Tibial artery (tissue), 4 donors: ENCODE measurements at regions not wholly inside any gene's neighbourhood (a gene's known extent, or its start where the extent isn't known, plus 50 kb on each side); places are given as distances from the start of the nearest gene placed in this dataset.

Experiments used
- DNase-seq, 2 donors: peaks; one replicate each; pipeline ENCODE4 v3.0.0-alpha.2; 2019
- H3K27ac ChIP-seq, 2 donors: fragments of 200-600 bp; sonication (generic) in 1 of 2; 1 replicate in 1 of 2; 2 replicates in 1 of 2; pipeline ENCODE4 v1.5.1; 2018 to 2019; ENCODE audit warnings: mild to moderate bottlenecking in 1 of 2
- H3K27me3 ChIP-seq, 2 donors: fragments of 200-600 bp; sonication (generic) in 1 of 2; one replicate each; pipeline versions ENCODE4 v1.5.1 to v1.6.0; 2016 to 2019
- H3K36me3 ChIP-seq, 3 donors: fragments of 200-600 bp; sonication (generic) in 2 of 3; one replicate each; pipeline ENCODE4 v1.5.1; 2016 to 2019; ENCODE audit warnings: mild to moderate bottlenecking in 2 of 3
- H3K4me1 ChIP-seq, 4 donors: fragments of 200-600 bp; sonication (generic) in 2 of 4; 1 replicate in 3 of 4; 2 replicates in 1 of 4; pipeline ENCODE4 v1.5.1; 2016 to 2019
- H3K4me3 ChIP-seq, 2 donors: fragments of 200-600 bp; sonication (generic) in 1 of 2; 1 replicate in 1 of 2; 2 replicates in 1 of 2; pipeline ENCODE4 v1.5.1; 2018 to 2019; ENCODE audit warnings: mild to moderate bottlenecking in 2 of 2
- H3K9me3 ChIP-seq, 3 donors: fragments of 200-600 bp; sonication (generic) in 1 of 3; one replicate each; pipeline ENCODE4 v1.5.1; 2016 to 2019
- CTCF ChIP-seq, 2 experiments: fragments of 200-600 bp in 1 of 2; fragments of 450-650 bp in 1 of 2; IDR thresholded peaks; one replicate each; pipeline ENCODE4 v1.5.1; 2017 to 2019; ENCODE audit warnings: antibody characterized with exemption in 2 of 2, mild to moderate bottlenecking in 1 of 2, moderate library complexity in 1 of 2
- intact Hi-C: fragments of 100-400 bp; cut with DNase I; formaldehyde crosslinking; loops from one replicate; pipeline ENCODE4 v1.15.0; 2023; ENCODE audit warnings: low total_unique reads

- no peak overlapping the region for H3K27ac ChIP-seq
- intact Hi-C loops = no loop called here
- no peak for DNase-seq
- H3K36me3 ChIP-seq = no peaks in the 10 kb centered on the region
- H3K9me3 ChIP-seq = no peaks in the 10 kb centered on the region
- H3K4me1 ChIP-seq = no peaks in the 10 kb centered on the region
- no peak overlapping the region for H3K4me3 ChIP-seq
- no peak for TF ChIP-seq CTCF (IDR thresholded peaks at IDR 0.05)
- peaks cover 0 to 9% of the 10 kb centered on the region in 2 donors for H3K27me3 ChIP-seq
These were observed 115.7 kb upstream of the IFNGR1 start for GRCh38 chr6:137334884-137335283.

GRCh38 chr6:137334094-137334493 is 114.9 kb upstream of the IFNGR1 start:
- no peak for DNase-seq
- Histone ChIP-seq H3K27ac (no peak overlapping the region), H3K36me3 (no peaks in the 10 kb centered on the region), H3K4me3 (no peak overlapping the region), H3K9me3 (no peaks in the 10 kb centered on the region), H3K27me3 (peaks cover 0 to 10% of the 10 kb centered on the region in 2 donors), H3K4me1 (no peaks in the 10 kb centered on the region)
- no peak for TF ChIP-seq CTCF (IDR thresholded peaks at IDR 0.05)
- intact Hi-C loops = no loop called here

- Histone ChIP-seq H3K27ac (no peak overlapping the region), H3K9me3 (no peaks in the 10 kb centered on the region), H3K4me3 (no peak overlapping the region), H3K36me3 (no peaks in the 10 kb centered on the region), H3K27me3 (peaks cover 0 to 6% of the 10 kb centered on the region in 2 donors), H3K4me1 (no peaks in the 10 kb centered on the region)
- no peak for TF ChIP-seq CTCF (IDR thresholded peaks at IDR 0.05)
- no peak for DNase-seq
- intact Hi-C loops = no loop called here
These were observed 113.6 kb upstream of the IFNGR1 start for GRCh38 chr6:137332637-137333280.

GRCh38 chr6:137323860-137324259 is 104.7 kb upstream of the IFNGR1 start:
- no peak for DNase-seq
- H3K4me1 ChIP-seq = no peaks in the 10 kb centered on the region
- no peak overlapping the region for H3K27ac ChIP-seq
- H3K36me3 ChIP-seq = no peaks in the 10 kb centered on the region
- H3K4me3 ChIP-seq = no peak overlapping the region
- intact Hi-C loops = no loop called here
- no peaks in the 10 kb centered on the region for H3K9me3 ChIP-seq
- TF ChIP-seq CTCF (IDR thresholded peaks at IDR 0.05) = no peak
- H3K27me3 ChIP-seq = no peaks in the 10 kb centered on the region

GRCh38 chr6:137320271-137320670 is 101.1 kb upstream of the IFNGR1 start:
- Histone ChIP-seq H3K4me1 (no peaks in the 10 kb centered on the region), H3K27me3 (no peaks in the 10 kb centered on the region), H3K4me3 (no peak overlapping the region), H3K9me3 (no peaks in the 10 kb centered on the region), H3K27ac (no peak overlapping the region), H3K36me3 (no peaks in the 10 kb centered on the region)
- no peak for DNase-seq
- intact Hi-C loops = no loop called here
- TF ChIP-seq CTCF (IDR thresholded peaks at IDR 0.05) = no peak

- intact Hi-C loops = loop anchor here (10.0 kb wide), 1 partner anchor 222 kb away; no protein-coding TSS in a partner anchor
- Histone ChIP-seq H3K4me3 (no peak overlapping the region), H3K27ac (no peak overlapping the region), H3K9me3 (no peaks in the 10 kb centered on the region), H3K27me3 (no peaks in the 10 kb centered on the region), H3K36me3 (no peaks in the 10 kb centered on the region), H3K4me1 (peaks cover 0 to 7% (median 0%) of the 10 kb centered on the region in 4 donors)
- no peak for TF ChIP-seq CTCF (IDR thresholded peaks at IDR 0.05)
- DNase-seq = no peak
These were observed 97.4 kb upstream of the IFNGR1 start for GRCh38 chr6:137316626-137317025.
